HG03280 (cell line): ENCODE measurements at regions not wholly inside any gene's neighbourhood (a gene's known extent, or its start where the extent isn't known, plus 50 kb on each side); places are given as distances from the start of the nearest gene placed in this dataset.

Experiments used
- ATAC-seq: cut with Tn5 transposase; IDR thresholded peaks from one replicate; pipeline ENCODE4 v1.9.1; 2021; ENCODE audit warnings: mild to moderate bottlenecking, moderate library complexity; ENCODE audit not compliant: unreplicated experiment

- ATAC-seq = no peak
Observed at GRCh38 chr4:136862653-136863052, 669.6 kb downstream of the PCDH18 start.

GRCh38 chr4:136861091-136861490 is 671.2 kb downstream of the PCDH18 start:
- ATAC-seq = no peak

GRCh38 chr4:136858903-136859302 is 673.4 kb downstream of the PCDH18 start:
- no peak for ATAC-seq

- no peak for ATAC-seq
Observed at GRCh38 chr4:136855886-136856285, 676.4 kb downstream of the PCDH18 start.

GRCh38 chr4:136850446-136850845 is 681.8 kb downstream of the PCDH18 start:
- no peak for ATAC-seq

- ATAC-seq = no peak
Observed at GRCh38 chr4:136847881-136848621, 684.2 kb downstream of the PCDH18 start.

- ATAC-seq = no peak
Observed at GRCh38 chr4:136841526-136841925, 690.8 kb downstream of the PCDH18 start.

GRCh38 chr4:136838607-136839006 is 693.7 kb downstream of the PCDH18 start:
- ATAC-seq = no peak

- ATAC-seq = no peak
Observed at GRCh38 chr4:136831553-136831952, 700.7 kb downstream of the PCDH18 start.

- ATAC-seq = no peak
Observed at GRCh38 chr4:136829280-136829679, 703.0 kb downstream of the PCDH18 start.

GRCh38 chr4:136823020-136823419 is 709.3 kb downstream of the PCDH18 start:
- no peak for ATAC-seq

- ATAC-seq = no peak
Observed at GRCh38 chr4:136818811-136819330, 713.4 kb downstream of the PCDH18 start.

GRCh38 chr4:136812100-136812880 is 720.0 kb downstream of the PCDH18 start:
- ATAC-seq = no peak

- ATAC-seq = no peak
Observed at GRCh38 chr4:136811496-136812077, 720.7 kb downstream of the PCDH18 start.

- ATAC-seq = no peak
Observed at GRCh38 chr4:136810626-136811025, 721.7 kb downstream of the PCDH18 start.

GRCh38 chr4:136806844-136807243 is 725.5 kb downstream of the PCDH18 start:
- no peak for ATAC-seq

GRCh38 chr4:136805617-136806016 is 726.7 kb downstream of the PCDH18 start:
- no peak for ATAC-seq

- no peak for ATAC-seq
Observed at GRCh38 chr4:136803433-136803832, 728.9 kb downstream of the PCDH18 start.

GRCh38 chr4:136800248-136800647 is 732.0 kb downstream of the PCDH18 start:
- no peak for ATAC-seq

- ATAC-seq = no peak
Observed at GRCh38 chr4:136796953-136797352, 735.3 kb downstream of the PCDH18 start.

- no peak for ATAC-seq
Observed at GRCh38 chr4:136793848-136794247, 738.4 kb downstream of the PCDH18 start.

GRCh38 chr4:136784326-136784725 is 748.0 kb downstream of the PCDH18 start:
- ATAC-seq = no peak
